IPS DF 4.7 (cell line): ENCODE measurements at regions not wholly inside any gene's neighbourhood (a gene's known extent, or its start where the extent isn't known, plus 50 kb on each side); places are given as distances from the start of the nearest gene placed in this dataset.

Experiments
- DNase-seq: peaks from one replicate; pipeline ENCODE4 v3.0.0-alpha.2; 2013; ENCODE audit warnings: low spot score; ENCODE audit errors: extremely low read depth

- DNase-seq = no peak
These were observed 712.1 kb upstream of the CXADR start for GRCh38 chr21:16800536-16801275.

GRCh38 chr21:16811011-16811410 lies 701.8 kb upstream of the CXADR start:
- no peak for DNase-seq

GRCh38 chr21:16811970-16812369 lies 700.9 kb upstream of the CXADR start:
- DNase-seq = no peak

GRCh38 chr21:16815243-16815642 lies 697.6 kb upstream of the CXADR start:
- DNase-seq = no peak

- no peak for DNase-seq
These were observed 691.3 kb upstream of the CXADR start for GRCh38 chr21:16821588-16821987.

- DNase-seq = no peak
These were observed 683.3 kb upstream of the CXADR start for GRCh38 chr21:16829532-16829931.

GRCh38 chr21:16832791-16833190 lies 680.1 kb upstream of the CXADR start:
- DNase-seq = no peak

GRCh38 chr21:16834791-16835190 lies 678.1 kb upstream of the CXADR start:
- DNase-seq = no peak

- DNase-seq = no peak
These were observed 675.5 kb upstream of the CXADR start for GRCh38 chr21:16837321-16837720.

- DNase-seq = no peak
These were observed 675.1 kb upstream of the CXADR start for GRCh38 chr21:16837721-16838120.

- no peak for DNase-seq
These were observed 674.5 kb upstream of the CXADR start for GRCh38 chr21:16838331-16838730.

GRCh38 chr21:16840538-16840937 lies 672.3 kb upstream of the CXADR start:
- no peak for DNase-seq

GRCh38 chr21:16841975-16842695 lies 670.7 kb upstream of the CXADR start:
- DNase-seq = no peak

GRCh38 chr21:16842696-16843035 lies 670.2 kb upstream of the CXADR start:
- no peak for DNase-seq

- DNase-seq = no peak
These were observed 665.6 kb upstream of the CXADR start for GRCh38 chr21:16847211-16847610.

GRCh38 chr21:16851054-16851453 lies 661.8 kb upstream of the CXADR start:
- DNase-seq = no peak

GRCh38 chr21:16855164-16855667 lies 657.6 kb upstream of the CXADR start:
- no peak for DNase-seq

- no peak for DNase-seq
These were observed 649.4 kb upstream of the CXADR start for GRCh38 chr21:16863362-16863905.

- DNase-seq = no peak
These were observed 648.9 kb upstream of the CXADR start for GRCh38 chr21:16863908-16864307.

- DNase-seq = no peak
These were observed 647.2 kb upstream of the CXADR start for GRCh38 chr21:16865632-16866031.

- DNase-seq = no peak
These were observed 646.0 kb upstream of the CXADR start for GRCh38 chr21:16866851-16867250.

GRCh38 chr21:16870103-16870502 lies 642.7 kb upstream of the CXADR start:
- DNase-seq = no peak

GRCh38 chr21:16872616-16873015 lies 640.2 kb upstream of the CXADR start:
- no peak for DNase-seq
